GM12878 (cell line): ENCODE measurements at regions not wholly inside any gene's neighbourhood (a gene's known extent, or its start where the extent isn't known, plus 50 kb on each side); places are given as distances from the start of the nearest gene placed in this dataset.

ENCODE experiments used
- ATAC-seq: fragments of 200-7000 bp; cut with Tn5 transposase; 3 replicates; pipeline ENCODE4 v1.9.1; 2020; ENCODE audit warnings: mild to moderate bottlenecking, moderate library complexity
- BruUV-seq: library from RNA; stranded (reverse); fragments of 400-500 nt; replicated peaks from 2 replicates; lab custom pipeline; 2021; lab: Mats Ljungman, UMichigan
- CTCF ChIA-PET: fragments of 300-600 bp; sonication (Branson Sonifier 250); formaldehyde crosslinking; extraction: SDS; loops from one replicate; lab custom pipeline; 2021; ENCODE audit warnings: inconsistent platforms; lab: Yijun Ruan, JAX
- POLR2A ChIA-PET: fragments of 350-600 bp; formaldehyde crosslinking; extraction: SDS; loops from one replicate; lab custom pipeline; 2021; ENCODE audit warnings: inconsistent platforms; lab: Charles Lee
- RAD21 ChIA-PET: fragments of 300-600 bp; sonication (Branson Sonifier 250); formaldehyde crosslinking; loops from one replicate; lab custom pipeline; 2023; ENCODE audit warnings: antibody characterized with exemption; ENCODE audit not compliant: unreplicated experiment; lab: Charles Lee
- SMC1A ChIA-PET: fragments of 300-600 bp; sonication (Branson Sonifier 250); formaldehyde crosslinking; loops from one replicate; lab custom pipeline; 2023; ENCODE audit not compliant: unreplicated experiment, uncharacterized antibody; lab: Charles Lee
- DNase-seq: peaks from one replicate; pipeline ENCODE4 v3.0.0-alpha.2; 2011; ENCODE audit warnings: low read depth, low spot score
- FAIRE-seq: peaks from 3 replicates; lab custom pipeline; 2011; peaks lifted over from hg19 to GRCh38; lab: Jason Lieb, UNC
- H2AFZ ChIP-seq: 2 replicates; pipeline ENCODE4 v1.6.0; 2011; ENCODE audit warnings: low read depth, low read length, control low read depth; ENCODE audit not compliant: control insufficient read depth
- H3K27ac ChIP-seq: 2 replicates; pipeline ENCODE4 v1.5.1; 2011; ENCODE audit warnings: control low read depth; ENCODE audit not compliant: control insufficient read depth, insufficient read depth
- H3K27me3 ChIP-seq, 2 experiments: replicated peaks in 1 of 2; 2 replicates each; pipeline versions ENCODE4 v1.6.0 to v1.6.1; 2011; ENCODE audit warnings: low read length in 1 of 2; ENCODE audit not compliant: control insufficient read depth in 2 of 2, insufficient read depth in 2 of 2
- H3K36me3 ChIP-seq, 2 experiments: 2 replicates each; pipeline ENCODE4 v1.5.1; 2011; ENCODE audit warnings: low read length in 1 of 2; ENCODE audit not compliant: control insufficient read depth in 2 of 2, insufficient read depth in 2 of 2
- H3K4me1 ChIP-seq: 2 replicates; pipeline ENCODE4 v1.6.1; 2011; ENCODE audit warnings: mild to moderate bottlenecking, low read length, moderate library complexity, mixed read lengths; ENCODE audit not compliant: control insufficient read depth, insufficient read depth
- H3K4me2 ChIP-seq: 2 replicates; pipeline ENCODE4 v1.6.0; 2011; ENCODE audit warnings: control low read depth; ENCODE audit not compliant: control insufficient read depth, insufficient read depth
- H3K4me3 ChIP-seq: fragments of 200-600 bp; sonication (generic); 2 replicates; pipeline ENCODE4 v1.5.1; 2016
- H3K79me2 ChIP-seq: 2 replicates; pipeline ENCODE4 v1.6.0; 2011; ENCODE audit warnings: low read length; ENCODE audit not compliant: control insufficient read depth, insufficient read depth
- H3K9ac ChIP-seq: 2 replicates; pipeline ENCODE4 v1.8.0; 2011; ENCODE audit warnings: low read length, control low read depth, mixed read lengths; ENCODE audit not compliant: control insufficient read depth, insufficient read depth
- H3K9me3 ChIP-seq: replicated peaks from 3 replicates; pipeline ENCODE4 v1.5.1; 2011; ENCODE audit warnings: mild to moderate bottlenecking, low read length; ENCODE audit not compliant: control insufficient read depth, insufficient read depth
- H4K20me1 ChIP-seq: 2 replicates; pipeline ENCODE4 v1.6.0; 2011; ENCODE audit not compliant: control insufficient read depth, insufficient read depth
- BHLHE40 ChIP-seq, 2 experiments: fragments of 450-650 bp in 1 of 2; IDR thresholded peaks; 2 replicates each; pipeline ENCODE4 v1.6.1; 2011 to 2017; ENCODE audit warnings: low read depth in 2 of 2, borderline replicate concordance in 1 of 2, improper control_type of control experiment in 1 of 2, low read length in 1 of 2, mild to moderate bottlenecking in 1 of 2
- BMI1 ChIP-seq: fragments of 450-650 bp; IDR thresholded peaks from 2 replicates; pipeline ENCODE4 v1.6.1; 2016; ENCODE audit warnings: mild to moderate bottlenecking, moderate library complexity, borderline replicate concordance
- CBFB ChIP-seq: IDR thresholded peaks from 2 replicates; pipeline ENCODE4 v1.6.1; 2016; ENCODE audit warnings: antibody characterized with exemption, low read depth
- CEBPZ ChIP-seq: fragments of 150-350 bp; IDR thresholded peaks from 2 replicates; pipeline ENCODE4 v1.6.1; 2016; ENCODE audit warnings: low read depth, low read length
- IKZF1 ChIP-seq: fragments of 450-650 bp; conservative IDR thresholded peaks from 2 replicates; pipeline ENCODE4 v1.6.1; 2017; ENCODE audit warnings: antibody characterized with exemption, mild to moderate bottlenecking
- KLF5 ChIP-seq: fragments of 450-650 bp; IDR thresholded peaks from 2 replicates; pipeline ENCODE4 v1.6.1; 2014; ENCODE audit warnings: mild to moderate bottlenecking; ENCODE audit not compliant: partially characterized antibody
- NR2C1 ChIP-seq: fragments of 450-650 bp; IDR thresholded peaks from 2 replicates; pipeline ENCODE4 v1.6.1; 2017; ENCODE audit warnings: antibody characterized with exemption, mild to moderate bottlenecking, moderate library complexity
- POLR2AphosphoS2 ChIP-seq: IDR thresholded peaks from 2 replicates; pipeline ENCODE4 v1.6.1; 2011; ENCODE audit warnings: low read depth, mild to moderate bottlenecking, low read length, improper control_type of control experiment, moderate library complexity
- SKIL ChIP-seq: fragments of 450-650 bp; IDR thresholded peaks from 2 replicates; pipeline ENCODE4 v1.6.1; 2017; ENCODE audit warnings: mild to moderate bottlenecking, low read depth, inconsistent platforms; ENCODE audit not compliant: poor library complexity, severe bottlenecking
- SRF ChIP-seq, 2 experiments: IDR thresholded peaks; 2 replicates each; pipeline ENCODE4 v1.6.1; 2011; ENCODE audit warnings: low read depth in 2 of 2, low read length in 2 of 2, mild to moderate bottlenecking in 1 of 2, moderate library complexity in 1 of 2
- STAT1 ChIP-seq: fragments of 450-650 bp; conservative IDR thresholded peaks from 2 replicates; pipeline ENCODE4 v1.6.1; 2014; ENCODE audit warnings: antibody characterized with exemption, mild to moderate bottlenecking
- TCF3 ChIP-seq: IDR thresholded peaks from 2 replicates; pipeline ENCODE4 v1.6.1; 2012; ENCODE audit warnings: low read depth, mild to moderate bottlenecking, low read length, borderline replicate concordance; ENCODE audit not compliant: insufficient read depth
- WRNIP1 ChIP-seq: IDR thresholded peaks from 2 replicates; pipeline ENCODE4 v1.6.1; 2011; ENCODE audit warnings: low read depth, low read length, improper control_type of control experiment, borderline replicate concordance
- ZBTB11 ChIP-seq: fragments of 450-650 bp; formaldehyde crosslinking; IDR thresholded peaks from 2 replicates; pipeline ENCODE4 v1.5.0; 2022; ENCODE audit warnings: mild to moderate bottlenecking, missing genetic modification characterization
- ZNF24 ChIP-seq: fragments of 450-650 bp; IDR thresholded peaks from 2 replicates; pipeline ENCODE4 v1.6.1; 2017; ENCODE audit warnings: antibody characterized with exemption, mild to moderate bottlenecking
- ZNF274 ChIP-seq: IDR thresholded peaks from one replicate; pipeline ENCODE4 v1.8.0; 2011; ENCODE audit not compliant: insufficient read length, insufficient read depth
- WGBS: methylation state at CpG from one replicate; pipeline ENCODE4 v1.1.6; 2016; ENCODE audit warnings: low lambda C conversion rate; ENCODE audit not compliant: insufficient replicate concordance, insufficient coverage; ENCODE audit errors: missing lambda C conversion rate; 5-methylcytosine and 5-hydroxymethylcytosine counted together
- in situ Hi-C: fragments of 300-500 bp; cut with MboI; formaldehyde crosslinking; loops from 9 replicates; pipeline ENCODE4 v1.14.3; 2018; ENCODE audit warnings: mixed read lengths
- intact Hi-C: fragments of 100-400 bp; cut with micrococcal nuclease; formaldehyde crosslinking; loops from one replicate; pipeline ENCODE4 v1.14.2; 2022; ENCODE audit not compliant: unreplicated experiment

GRCh38 chr5:99248066-99248465 is 319.3 kb upstream of the CHD1 start:
- RAD21 ChIA-PET: no interaction called here
- CTCF ChIA-PET: no interaction called here
- no peak overlapping the region for H3K4me2 ChIP-seq
- POLR2A ChIA-PET: no interaction called here
- no peak overlapping the region for H2AFZ ChIP-seq
- H3K27me3 ChIP-seq: no peaks in the 10 kb centered on the region
- no peaks in the 10 kb centered on the region for H3K9me3 ChIP-seq
- ATAC-seq (no peak), FAIRE-seq (no peak), DNase-seq (no peak)
- intact Hi-C loops (no loop called here), in situ Hi-C loops (loop anchor here (10.0 kb wide), 1 partner anchor 63 kb away; no protein-coding TSS in a partner anchor)
- no peaks in the 10 kb centered on the region for H4K20me1 ChIP-seq
- no peak overlapping the region for H3K4me3 ChIP-seq
- BruUV-seq: no TSS peak
- SMC1A ChIA-PET: no interaction called here
- no peak overlapping the region for H3K27ac ChIP-seq
- H3K9ac ChIP-seq: no peak overlapping the region
- H3K4me1 ChIP-seq: no peaks in the 10 kb centered on the region
- H3K36me3 ChIP-seq: no peaks in the 10 kb centered on the region
- no peaks in the 10 kb centered on the region for H3K79me2 ChIP-seq
- 8% methylated on average over 2 of the region's 2 CpGs for WGBS
- TF ChIP-seq POLR2AphosphoS2 (no peak), BMI1 (no peak), NR2C1 (no peak), WRNIP1 (no peak), CBFB (no peak), ZBTB11 (CRISPR knock-in tag) (no peak), SKIL (no peak), TCF3 (no peak), SRF (IDR thresholded peaks at IDR 0.05; ENCODE audit: low read depth in 2 of 2, low read length in 2 of 2) (no peak), STAT1 (no peak), ZNF24 (no peak), IKZF1 (no peak), CEBPZ (no peak), ZNF274 (no peak), BHLHE40 (IDR thresholded peaks at IDR 0.05; ENCODE audit: borderline replicate concordance in 1 of 2, low read depth in 2 of 2, low read length in 1 of 2) (no peak), KLF5 (no peak)
